AG04450 (cell line): ENCODE measurements at regions not wholly inside any gene's neighbourhood (a gene's known extent, or its start where the extent isn't known, plus 50 kb on each side); places are given as distances from the start of the nearest gene placed in this dataset.

Experiments used
- CTCF ChIA-PET: fragments of 300-600, 350-600 bp; formaldehyde crosslinking; extraction: SDS; loops from one replicate; lab custom pipeline; 2022; ENCODE audit warnings: antibody characterized with exemption, inconsistent platforms; lab: Charles Lee
- POLR2A ChIA-PET: fragments of 350-600 bp; formaldehyde crosslinking; extraction: SDS; loops from one replicate; lab custom pipeline; 2021; ENCODE audit warnings: antibody characterized with exemption, inconsistent platforms; lab: Yijun Ruan, JAX
- DNase-seq: peaks from one replicate; pipeline ENCODE4 v3.0.0-alpha.2; 2011; ENCODE audit warnings: low read depth, low spot score
- H3K27ac ChIP-seq: one replicate; pipeline ENCODE4 v1.5.1; 2012; ENCODE audit warnings: low read depth, low read length, control low read depth
- H3K27me3 ChIP-seq: one replicate; pipeline ENCODE4 v1.6.0; 2012; ENCODE audit warnings: low read length; ENCODE audit not compliant: control insufficient read depth, insufficient read depth
- H3K4me3 ChIP-seq: 2 replicates; pipeline ENCODE4 v1.5.1; 2011; ENCODE audit warnings: mild to moderate bottlenecking, low read depth, low read length, control low read depth
- H3K9me3 ChIP-seq: 2 replicates; pipeline ENCODE4 v1.5.1; 2012; ENCODE audit warnings: low read length; ENCODE audit not compliant: control insufficient read depth, insufficient read depth
- TF ChIP-seq, protein P1 (sequence below): IDR thresholded peaks from 2 replicates; pipeline ENCODE4 v1.5.1; 2011; ENCODE audit warnings: low read depth, low read length, control low read depth, inconsistent platforms

DNA sequence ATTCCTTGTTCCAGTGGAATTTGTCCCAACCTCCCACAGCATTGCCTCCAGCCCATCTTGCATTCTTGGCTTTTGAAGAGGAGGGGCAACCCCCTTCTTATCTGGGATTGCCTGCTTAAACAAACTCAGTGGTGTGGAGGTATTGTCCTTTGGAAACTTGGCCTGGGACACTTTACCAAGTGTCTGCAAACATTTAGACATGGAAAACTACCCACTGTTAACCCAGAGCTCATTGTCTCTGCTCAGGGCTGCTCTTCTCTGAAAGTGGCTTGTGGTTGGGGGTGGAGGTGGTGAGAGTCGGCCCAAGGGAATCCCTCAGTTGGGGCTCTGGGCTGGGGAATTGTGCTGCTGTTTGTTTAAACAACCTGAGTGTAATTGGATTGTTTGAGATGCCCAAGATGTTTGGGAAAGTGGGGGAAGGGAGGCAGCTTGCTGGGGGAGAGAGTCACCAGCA is 178.3 kb upstream of the GATA6 start:
- CTCF ChIA-PET: interaction anchor here (0.6 kb wide), 2 partner anchors 29 to 830 kb away, joined by 3 to 6 read pairs; no protein-coding TSS in a partner anchor
- Histone ChIP-seq H3K4me3 (no peak overlapping the region), H3K9me3 (no peaks in the 10 kb centered on the region), H3K27ac (no peak overlapping the region), H3K27me3 (peaks cover 3% of the 10 kb centered on the region)
- TF ChIP-seq, protein P1, sequence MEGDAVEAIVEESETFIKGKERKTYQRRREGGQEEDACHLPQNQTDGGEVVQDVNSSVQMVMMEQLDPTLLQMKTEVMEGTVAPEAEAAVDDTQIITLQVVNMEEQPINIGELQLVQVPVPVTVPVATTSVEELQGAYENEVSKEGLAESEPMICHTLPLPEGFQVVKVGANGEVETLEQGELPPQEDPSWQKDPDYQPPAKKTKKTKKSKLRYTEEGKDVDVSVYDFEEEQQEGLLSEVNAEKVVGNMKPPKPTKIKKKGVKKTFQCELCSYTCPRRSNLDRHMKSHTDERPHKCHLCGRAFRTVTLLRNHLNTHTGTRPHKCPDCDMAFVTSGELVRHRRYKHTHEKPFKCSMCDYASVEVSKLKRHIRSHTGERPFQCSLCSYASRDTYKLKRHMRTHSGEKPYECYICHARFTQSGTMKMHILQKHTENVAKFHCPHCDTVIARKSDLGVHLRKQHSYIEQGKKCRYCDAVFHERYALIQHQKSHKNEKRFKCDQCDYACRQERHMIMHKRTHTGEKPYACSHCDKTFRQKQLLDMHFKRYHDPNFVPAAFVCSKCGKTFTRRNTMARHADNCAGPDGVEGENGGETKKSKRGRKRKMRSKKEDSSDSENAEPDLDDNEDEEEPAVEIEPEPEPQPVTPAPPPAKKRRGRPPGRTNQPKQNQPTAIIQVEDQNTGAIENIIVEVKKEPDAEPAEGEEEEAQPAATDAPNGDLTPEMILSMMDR: no peak
- POLR2A ChIA-PET: no interaction called here
- DNase-seq: no peak

DNA sequence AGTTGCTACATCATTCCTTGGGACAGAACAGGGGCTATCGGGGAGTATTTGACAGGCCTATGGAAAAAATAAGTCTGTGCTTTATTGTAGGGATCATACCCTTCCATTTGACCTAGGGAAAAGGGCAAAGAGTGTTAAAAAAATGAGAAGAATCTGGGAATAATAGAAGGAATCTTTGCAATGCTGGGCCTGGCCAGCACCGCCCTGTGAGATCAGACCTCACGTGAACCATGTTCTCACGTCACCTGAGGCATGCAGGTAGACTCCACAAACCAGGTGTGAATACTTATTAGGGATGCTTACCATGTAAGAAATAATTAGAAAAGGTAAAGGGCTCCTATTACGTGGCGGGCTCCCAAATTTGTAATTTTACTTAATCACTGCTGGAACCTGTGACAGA is 177.5 kb upstream of the GATA6 start:
- H3K27ac ChIP-seq: no peak overlapping the region
- no peaks in the 10 kb centered on the region for H3K9me3 ChIP-seq
- no peak for DNase-seq
- CTCF ChIA-PET: no interaction called here
- POLR2A ChIA-PET: no interaction called here
- H3K27me3 ChIP-seq: peaks cover 3% of the 10 kb centered on the region
- H3K4me3 ChIP-seq: no peak overlapping the region
- TF ChIP-seq, protein P1: no peak

DNA sequence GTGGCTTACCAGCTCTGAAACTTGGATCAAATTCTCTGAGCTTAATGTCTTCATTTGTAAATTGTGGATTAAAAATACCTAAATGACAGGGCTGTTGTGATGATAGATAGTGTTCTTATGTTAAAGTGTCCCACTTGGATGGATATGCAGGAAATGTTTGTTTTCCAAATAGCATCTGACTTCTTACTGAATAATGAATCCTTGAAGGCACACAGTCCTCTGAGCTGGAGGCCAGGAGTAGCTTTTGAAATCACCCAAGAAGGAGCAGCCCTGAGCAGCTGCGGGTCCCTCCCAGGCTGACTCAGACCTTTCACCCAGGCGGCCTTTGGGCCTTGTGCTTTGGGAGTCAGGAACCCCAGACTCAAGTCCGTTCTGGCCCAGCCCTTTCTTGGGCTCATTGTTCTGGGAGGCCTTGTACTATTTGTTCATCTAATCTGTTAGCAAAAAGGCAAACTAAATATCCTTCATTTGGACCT is 173.0 kb upstream of the GATA6 start:
- peaks cover 3% of the 10 kb centered on the region for H3K27me3 ChIP-seq
- TF ChIP-seq, protein P1: no peak
- H3K27ac ChIP-seq: no peak overlapping the region
- DNase-seq: no peak
- H3K4me3 ChIP-seq: no peak overlapping the region
- POLR2A ChIA-PET: no interaction called here
- H3K9me3 ChIP-seq: no peaks in the 10 kb centered on the region
- CTCF ChIA-PET: interaction anchor here (1.7 to 4.4 kb wide), 3 partner anchors 15 to 566 kb away, joined by 7 to 25 read pairs (median 19); no protein-coding TSS in a partner anchor

DNA sequence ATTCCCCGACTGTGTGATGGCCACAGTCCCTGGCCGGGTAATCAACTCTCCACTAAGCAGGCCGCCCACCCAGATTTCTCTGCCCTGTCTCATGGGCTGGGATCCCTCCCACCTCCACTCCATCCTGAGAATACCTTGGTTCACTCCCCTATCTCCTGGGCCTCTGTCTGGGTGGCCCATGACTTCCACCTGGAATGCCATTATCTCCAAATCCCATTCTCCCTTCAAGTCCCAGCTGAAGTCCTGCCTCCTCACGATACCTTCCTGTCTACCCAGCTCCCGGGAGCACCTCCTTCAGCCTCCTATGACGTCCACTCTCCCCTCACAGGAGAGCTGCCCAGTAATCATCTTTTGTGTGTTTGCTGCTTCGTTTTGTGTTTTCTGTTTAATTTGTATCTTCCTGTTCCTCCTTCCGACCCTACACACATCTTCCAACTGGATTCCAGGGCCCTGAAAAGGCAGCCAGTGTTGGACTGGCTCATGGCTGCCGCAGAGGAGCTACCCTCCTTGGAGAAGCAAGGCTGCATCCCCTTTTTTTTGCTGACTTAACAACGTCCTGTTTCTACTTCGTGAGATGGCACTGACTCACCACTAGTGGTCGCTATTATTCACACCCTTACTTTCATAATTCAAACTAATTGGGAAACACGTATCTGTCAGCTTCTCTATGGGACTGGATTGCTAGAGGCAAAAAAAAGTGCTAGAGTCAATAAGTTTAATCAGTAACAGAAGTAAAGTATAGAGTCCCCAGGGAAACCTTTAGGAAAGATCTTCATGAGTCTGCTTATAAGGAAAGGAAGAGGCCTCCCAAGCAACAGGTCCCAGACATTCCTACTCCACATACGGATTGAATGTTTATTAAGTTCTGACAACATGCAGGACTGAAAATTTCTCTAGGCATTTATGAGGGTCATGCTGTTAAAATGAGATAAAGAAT is 171.9 kb upstream of the GATA6 start:
- Histone ChIP-seq H3K27ac (no peak overlapping the region), H3K27me3 (peaks cover 3% of the 10 kb centered on the region), H3K9me3 (no peaks in the 10 kb centered on the region), H3K4me3 (no peak overlapping the region)
- TF ChIP-seq, protein P1: peak; percentile 84
- no peak for DNase-seq
- ChIA-PET CTCF (interaction anchor here (0.6 to 4.4 kb wide), 17 partner anchors 9 to 569 kb away, joined by 3 to 25 read pairs (median 3); no protein-coding TSS in a partner anchor), POLR2A (no interaction called here)

DNA sequence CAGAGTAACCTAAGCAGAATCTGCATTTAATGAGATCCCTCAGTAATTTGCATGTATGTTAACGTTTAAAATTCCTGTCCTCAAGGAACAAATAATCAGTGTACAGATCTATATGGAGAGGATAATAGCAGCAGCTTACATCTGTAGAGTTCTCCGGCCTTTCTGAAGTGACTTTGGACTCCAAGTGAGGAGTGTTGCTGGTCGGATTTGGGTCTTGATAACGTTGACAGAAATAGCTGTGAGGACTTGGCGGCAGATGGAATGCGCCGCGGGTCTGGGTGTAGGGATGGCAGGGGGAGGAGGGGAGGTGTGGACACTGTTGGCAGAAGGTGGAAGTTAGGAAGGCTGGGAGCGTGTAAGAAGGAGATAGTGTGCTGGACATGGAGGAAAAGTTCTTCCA is 170.9 kb upstream of the GATA6 start:
- Histone ChIP-seq H3K9me3 (no peaks in the 10 kb centered on the region), H3K4me3 (no peak overlapping the region), H3K27me3 (peaks cover 3% of the 10 kb centered on the region), H3K27ac (no peak overlapping the region)
- no peak for DNase-seq
- POLR2A ChIA-PET: no interaction called here
- CTCF ChIA-PET: interaction anchor here (0.6 to 4.4 kb wide), 12 partner anchors 8 to 800 kb away, joined by 3 to 25 read pairs (median 4); no protein-coding TSS in a partner anchor
- TF ChIP-seq, protein P1: no peak
